WTC11 (cell line): ENCODE measurements at regions not wholly inside any gene's neighbourhood (a gene's known extent, or its start where the extent isn't known, plus 50 kb on each side); places are given as distances from the start of the nearest gene placed in this dataset.

Experiments
- ATAC-seq: fragments of 200-7000 bp; cut with Tn5 transposase; 2 replicates; pipeline ENCODE4 v1.10.0; 2021; ENCODE audit warnings: mild to moderate bottlenecking, moderate library complexity
- CTCF ChIA-PET: fragments of 300-600 bp; sonication (Branson Sonifier 250); formaldehyde crosslinking; loops from one replicate; lab custom pipeline; 2021; ENCODE audit warnings: antibody characterized with exemption; lab: Charles Lee
- POLR2A ChIA-PET: fragments of 350-600 bp; sonication (Branson Sonifier 250); formaldehyde crosslinking; loops from one replicate; lab custom pipeline; 2021; ENCODE audit warnings: antibody characterized with exemption; lab: Charles Lee
- DNase-seq: peaks from one replicate; pipeline ENCODE4 v3.0.0; 2021; ENCODE audit warnings: low spot score
- H3K27ac Mint-ChIP-seq: 2 replicates; pipeline ENCODE4 v1.8.0; 2021; ENCODE audit warnings: mixed read lengths
- H3K27me3 Mint-ChIP-seq: 2 replicates; pipeline ENCODE4 v1.8.0; 2021; ENCODE audit warnings: low read depth, mild to moderate bottlenecking, moderate library complexity, mixed read lengths
- H3K36me3 Mint-ChIP-seq: 2 replicates; pipeline ENCODE4 v1.8.0; 2021; ENCODE audit warnings: mixed read lengths
- H3K4me1 Mint-ChIP-seq: 2 replicates; pipeline ENCODE4 v1.8.0; 2022; ENCODE audit warnings: mixed read lengths
- H3K4me3 Mint-ChIP-seq: 2 replicates; pipeline ENCODE4 v1.8.0; 2021; ENCODE audit warnings: mild to moderate bottlenecking, moderate library complexity, mixed read lengths
- H3K9me3 Mint-ChIP-seq: 2 replicates; pipeline ENCODE4 v1.8.0; 2021; ENCODE audit warnings: mixed read lengths
- AFF4 ChIP-seq: sonication (generic); formaldehyde crosslinking; IDR thresholded peaks from 2 replicates; pipeline ENCODE4 v1.8.1; 2023; ENCODE audit warnings: mild to moderate bottlenecking, missing genetic modification reagents, borderline replicate concordance
- ATF1 ChIP-seq: sonication (generic); formaldehyde crosslinking; IDR thresholded peaks from 2 replicates; pipeline ENCODE4 v1.8.1; 2023; ENCODE audit warnings: mild to moderate bottlenecking, moderate library complexity, missing genetic modification reagents
- ATF6 ChIP-seq: sonication (generic); formaldehyde crosslinking; IDR thresholded peaks from 2 replicates; pipeline ENCODE4 v1.8.1; 2023; ENCODE audit warnings: mild to moderate bottlenecking, missing genetic modification reagents
- CBFB ChIP-seq: sonication (generic); formaldehyde crosslinking; IDR thresholded peaks from 2 replicates; pipeline ENCODE4 v1.8.1; 2022; ENCODE audit warnings: mild to moderate bottlenecking, low read depth, missing genetic modification reagents
- E2F1 ChIP-seq: sonication (generic); formaldehyde crosslinking; IDR thresholded peaks from 2 replicates; pipeline ENCODE4 v1.8.0; 2022; ENCODE audit warnings: mild to moderate bottlenecking, missing genetic modification reagents
- ETV6 ChIP-seq: sonication (generic); formaldehyde crosslinking; IDR thresholded peaks from 2 replicates; pipeline ENCODE4 v1.8.1; 2022; ENCODE audit warnings: mild to moderate bottlenecking, missing genetic modification reagents
- FOXP1 ChIP-seq: sonication (generic); formaldehyde crosslinking; IDR thresholded peaks from 2 replicates; pipeline ENCODE4 v1.8.0; 2022; ENCODE audit warnings: missing genetic modification reagents, mild to moderate bottlenecking, moderate library complexity, borderline replicate concordance
- GABPB1 ChIP-seq: sonication (generic); formaldehyde crosslinking; IDR thresholded peaks from 2 replicates; pipeline ENCODE4 v1.8.1; 2023; ENCODE audit warnings: mild to moderate bottlenecking, missing genetic modification reagents
- HMGA2 ChIP-seq: fragments of 250-450 bp; sonication (Bioruptor Pico); IDR thresholded peaks from 2 replicates; pipeline ENCODE4 v1.4.0; 2021; ENCODE audit warnings: mild to moderate bottlenecking, moderate library complexity
- JUN ChIP-seq: sonication (generic); formaldehyde crosslinking; IDR thresholded peaks from 2 replicates; pipeline ENCODE4 v1.8.0; 2023; ENCODE audit warnings: mild to moderate bottlenecking, missing genetic modification reagents
- MLX ChIP-seq: sonication (generic); formaldehyde crosslinking; IDR thresholded peaks from 2 replicates; pipeline ENCODE4 v1.8.1; 2023; ENCODE audit warnings: mild to moderate bottlenecking, missing genetic modification reagents, moderate library complexity
- MXD4 ChIP-seq: fragments of 250-450 bp; sonication (Bioruptor Pico); IDR thresholded peaks from 2 replicates; pipeline ENCODE4 v1.8.0; 2021; ENCODE audit warnings: mild to moderate bottlenecking, moderate library complexity, borderline replicate concordance
- MYBL2 ChIP-seq: sonication (generic); formaldehyde crosslinking; IDR thresholded peaks from 2 replicates; pipeline ENCODE4 v1.8.1; 2023; ENCODE audit warnings: mild to moderate bottlenecking, moderate library complexity, missing genetic modification reagents
- PRRX2 ChIP-seq: fragments of 250-450 bp; sonication (Bioruptor Pico); IDR thresholded peaks from 2 replicates; pipeline ENCODE4 v1.8.0; 2021; ENCODE audit warnings: mild to moderate bottlenecking
- RELA ChIP-seq: sonication (generic); formaldehyde crosslinking; IDR thresholded peaks from 2 replicates; pipeline ENCODE4 v1.8.1; 2022; ENCODE audit warnings: missing genetic modification reagents, mild to moderate bottlenecking, borderline replicate concordance
- RORB ChIP-seq: fragments of 250-450 bp; sonication (Bioruptor Pico); IDR thresholded peaks from 2 replicates; pipeline ENCODE4 v1.9.0; 2021; ENCODE audit warnings: mild to moderate bottlenecking
- SOX15 ChIP-seq: fragments of 250-450 bp; sonication (Bioruptor Pico); IDR thresholded peaks from 2 replicates; pipeline ENCODE4 v1.9.0; 2021; ENCODE audit warnings: mild to moderate bottlenecking
- SP1 ChIP-seq: sonication (generic); formaldehyde crosslinking; conservative IDR thresholded peaks from 2 replicates; pipeline ENCODE4 v1.8.1; 2022; ENCODE audit warnings: missing genetic modification reagents
- STAT6 ChIP-seq: sonication (generic); formaldehyde crosslinking; conservative IDR thresholded peaks from 2 replicates; pipeline ENCODE4 v1.8.1; 2023; ENCODE audit warnings: mild to moderate bottlenecking, low read depth, missing genetic modification reagents, moderate library complexity
- USF1 ChIP-seq: sonication (generic); formaldehyde crosslinking; IDR thresholded peaks from 2 replicates; pipeline ENCODE4 v1.8.0; 2022; ENCODE audit warnings: mild to moderate bottlenecking, missing genetic modification reagents
- ZBTB21 ChIP-seq: sonication (generic); formaldehyde crosslinking; IDR thresholded peaks from 2 replicates; pipeline ENCODE4 v1.8.1; 2023; ENCODE audit warnings: mild to moderate bottlenecking, missing genetic modification reagents, borderline replicate concordance
- ZNF416 ChIP-seq: fragments of 250-450 bp; sonication (Bioruptor Pico); IDR thresholded peaks from 2 replicates; pipeline ENCODE4 v1.9.0; 2021; ENCODE audit warnings: mild to moderate bottlenecking, inconsistent platforms
- ZNF671 ChIP-seq: fragments of 250-450 bp; sonication (Bioruptor Pico); IDR thresholded peaks from 2 replicates; pipeline ENCODE4 v1.8.0; 2021; ENCODE audit warnings: mild to moderate bottlenecking

- no peak for ATAC-seq
- Mint-ChIP-seq H3K9me3 (peaks cover 31% of the 10 kb centered on the region), H3K4me1 (no peaks in the 10 kb centered on the region), H3K36me3 (peaks cover 18% of the 10 kb centered on the region), H3K27ac (no peak overlapping the region), H3K4me3 (no peak overlapping the region), H3K27me3 (no peaks in the 10 kb centered on the region)
- TF ChIP-seq JUN (CRISPR knock-in tag) = no peak
- no peak for TF ChIP-seq ETV6
- TF ChIP-seq STAT6 (CRISPR knock-in tag) = no peak
- TF ChIP-seq MXD4 (CRISPR knock-in tag) = no peak
- no peak for TF ChIP-seq ZNF416 (CRISPR knock-in tag)
- TF ChIP-seq SP1 = no peak
- no peak for TF ChIP-seq RELA (CRISPR knock-in tag)
- DNase-seq = no peak
- CTCF ChIA-PET = no interaction called here
- POLR2A ChIA-PET = no interaction called here
Observed at GRCh38 chr6:121873595-121873994, 438.1 kb downstream of the GJA1 start.

GRCh38 chr6:121876721-121877120, 441.3 kb downstream of the GJA1 start:
- no peaks in the 10 kb centered on the region for H3K27me3 Mint-ChIP-seq
- H3K27ac Mint-ChIP-seq = no peak overlapping the region
- POLR2A ChIA-PET = no interaction called here
- 0 out of 2 replicates have a peak, but pooled peaks cover 2% of the 10 kb centered on the region for H3K4me1 Mint-ChIP-seq
- CTCF ChIA-PET = no interaction called here
- H3K36me3 Mint-ChIP-seq = peaks cover 13% of the 10 kb centered on the region
- ATAC-seq (no peak), DNase-seq (no peak)
- TF ChIP-seq ZNF671 (CRISPR knock-in tag) (no peak), RELA (CRISPR knock-in tag) (no peak), HMGA2 (no peak), ETV6 (no peak), ATF6 (CRISPR knock-in tag) (no peak), E2F1 (CRISPR knock-in tag) (no peak), RORB (CRISPR knock-in tag) (no peak), MLX (CRISPR knock-in tag) (no peak), CBFB (CRISPR knock-in tag) (no peak), PRRX2 (CRISPR knock-in tag) (no peak), ATF1 (CRISPR knock-in tag) (no peak), ZBTB21 (no peak), JUN (CRISPR knock-in tag) (no peak)
- H3K4me3 Mint-ChIP-seq = no peak overlapping the region
- peaks cover 23% of the 10 kb centered on the region for H3K9me3 Mint-ChIP-seq

GRCh38 chr6:121879149-121879548, 443.7 kb downstream of the GJA1 start:
- Mint-ChIP-seq H3K27me3 (no peaks in the 10 kb centered on the region), H3K9me3 (peaks cover 8% of the 10 kb centered on the region), H3K4me3 (no peak overlapping the region), H3K27ac (no peak overlapping the region), H3K36me3 (peaks cover 7% of the 10 kb centered on the region; the same call in 1 of the 2 replicates), H3K4me1 (peaks cover 8% of the 10 kb centered on the region)
- DNase-seq = no peak
- ChIA-PET CTCF (no interaction called here), POLR2A (no interaction called here)
- no peak for TF ChIP-seq AFF4 (CRISPR knock-in tag)
- TF ChIP-seq SOX15 (CRISPR knock-in tag) = no peak
- no peak for TF ChIP-seq MYBL2 (CRISPR knock-in tag)
- no peak for TF ChIP-seq CBFB (CRISPR knock-in tag)
- TF ChIP-seq ETV6 = no peak
- TF ChIP-seq FOXP1 (CRISPR knock-in tag) = no peak
- no peak for TF ChIP-seq USF1 (CRISPR knock-in tag)
- no peak for TF ChIP-seq GABPB1 (CRISPR knock-in tag)
- no peak for TF ChIP-seq RORB (CRISPR knock-in tag)
- no peak for ATAC-seq
